Upper lobe of left lung (tissue), 6 donors: ENCODE measurements at regions not wholly inside any gene's neighbourhood (a gene's known extent, or its start where the extent isn't known, plus 50 kb on each side); places are given as distances from the start of the nearest gene placed in this dataset.

Source experiments
- ATAC-seq, 2 donors: fragments of 200-7000 bp; cut with Tn5 transposase; one replicate each; pipeline ENCODE4 v1.9.1; 2022; ENCODE audit warnings: mild to moderate bottlenecking in 2 of 2, moderate library complexity in 2 of 2; ENCODE audit not compliant: low FRiP score in 2 of 2
- DNase-seq, 2 donors: peaks; one replicate each; pipeline ENCODE4 v3.0.0-alpha.2; 2019 to 2020
- H3K27ac ChIP-seq, 4 donors: fragments of 200-600 bp; sonication (generic); one replicate each; pipeline ENCODE4 v1.5.1; 2016 to 2019
- H3K27me3 ChIP-seq, 4 donors: fragments of 200-600 bp; sonication (generic); one replicate each; pipeline ENCODE4 v1.5.1; 2017 to 2019
- H3K36me3 ChIP-seq, 4 donors: fragments of 200-600 bp; sonication (generic); one replicate each; pipeline ENCODE4 v1.5.1; 2016 to 2019
- H3K4me1 ChIP-seq, 4 donors: fragments of 200-600 bp; sonication (generic); one replicate each; pipeline ENCODE4 v1.5.1; 2018 to 2019
- H3K4me3 ChIP-seq, 4 donors: fragments of 200-600 bp; sonication (generic); one replicate each; pipeline ENCODE4 v1.5.1; 2017 to 2019; ENCODE audit warnings: mild to moderate bottlenecking in 2 of 4, moderate library complexity in 1 of 4
- H3K9me3 ChIP-seq, 4 donors: fragments of 200-600 bp; sonication (generic); one replicate each; pipeline ENCODE4 v1.5.1; 2018 to 2019
- EP300 ChIP-seq, 4 donors: sonication (generic); formaldehyde crosslinking; IDR thresholded peaks; one replicate each; pipeline ENCODE4 v1.5.1; 2017; ENCODE audit warnings: antibody characterized with exemption in 4 of 4, control low read depth in 2 of 4
- POLR2A ChIP-seq, 4 donors: fragments of 450-650 bp; IDR thresholded peaks; one replicate each; pipeline ENCODE4 v1.5.1; 2016 to 2017; ENCODE audit warnings: antibody characterized with exemption in 4 of 4, mild to moderate bottlenecking in 2 of 4
- POLR2AphosphoS5 ChIP-seq, 2 donors: sonication (generic); formaldehyde crosslinking; IDR thresholded peaks; one replicate each; pipeline ENCODE4 v1.5.1; 2017; ENCODE audit warnings: antibody characterized with exemption in 2 of 2
- whole genome bisulfite sequencing, 2 donors: methylation state at CpG; one replicate each; pipeline ENCODE4 v1.1.5; 2017 to 2018; 5-methylcytosine and 5-hydroxymethylcytosine counted together
- small RNA-seq, 4 donors: library from RNA; depleted of rRNA; stranded (forward); fragments of <200 nt; gene quantifications; one replicate each; pipeline ENCODE3, GENCODE V24; 2016
- TF ChIP-seq, protein P1 (sequence below), 6 experiments: fragments of 450-650 bp in 4 of 6; fragments of 200-600 bp in 2 of 6; sonication (generic) in 2 of 6; IDR thresholded peaks; one replicate each; pipeline ENCODE4 v1.5.1; 2016 to 2019; ENCODE audit warnings: antibody characterized with exemption in 6 of 6
- donor health status: DM: no; HTN: no; CAD: no; lungs with moderate emphysema.
- donor health status: DM: no; HTN: yes; CAD: no; lungs with severe emphysema.

DNA sequence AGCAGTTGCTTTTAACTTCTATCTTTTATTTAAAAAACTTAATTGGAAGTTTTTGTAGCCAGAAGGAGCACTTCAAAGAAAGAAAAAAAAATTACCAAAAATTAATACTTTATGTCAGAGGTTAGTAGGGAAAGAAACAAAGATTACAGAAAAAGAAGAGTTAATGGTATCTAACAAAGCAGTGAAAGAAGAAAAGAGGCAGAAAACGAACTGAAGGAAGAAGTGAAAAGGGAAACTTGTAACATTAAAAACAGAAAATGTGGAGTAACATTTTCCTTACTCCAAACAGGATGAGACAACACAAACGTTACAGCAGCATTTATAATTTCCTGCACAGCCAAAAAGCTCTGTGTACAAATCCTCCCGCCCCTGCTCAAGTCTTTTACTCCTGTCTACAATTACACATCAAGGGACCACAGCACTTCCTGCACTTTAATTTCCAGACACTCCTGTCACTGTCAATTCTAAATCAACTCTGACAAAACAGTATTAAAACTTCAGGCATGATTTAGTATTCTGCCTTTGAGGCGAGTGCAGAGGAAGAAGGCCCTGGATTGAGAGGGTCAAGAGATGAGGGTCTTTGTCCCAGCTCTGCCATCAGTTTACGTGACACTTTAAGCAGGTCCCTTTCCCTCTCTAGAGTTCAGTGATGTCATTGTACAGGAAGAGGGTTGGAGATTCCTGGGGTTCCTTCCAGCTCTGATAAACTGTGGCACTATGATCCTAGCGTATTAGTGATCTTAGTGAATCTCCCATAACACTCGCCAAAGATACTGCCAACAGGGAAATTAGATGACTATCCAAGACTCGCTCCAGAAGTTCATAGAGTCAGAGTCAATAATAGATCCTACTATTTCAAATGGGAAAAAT, 53.2 kb upstream of the LSM14A start:
- no peak overlapping the region for H3K4me3 ChIP-seq
- WGBS, 2 donors, result 47 to 49% methylated on average over 8 of the region's 8 CpGs
- no peaks in the 10 kb centered on the region for H3K27me3 ChIP-seq
- H3K27ac ChIP-seq, result peak overlapping the region in 1 of 4 donors; percentile 17
- H3K9me3 ChIP-seq, result no peaks in the 10 kb centered on the region
- no peak for TF ChIP-seq POLR2AphosphoS5 (IDR thresholded peaks at IDR 0.05)
- TF ChIP-seq, protein P1, sequence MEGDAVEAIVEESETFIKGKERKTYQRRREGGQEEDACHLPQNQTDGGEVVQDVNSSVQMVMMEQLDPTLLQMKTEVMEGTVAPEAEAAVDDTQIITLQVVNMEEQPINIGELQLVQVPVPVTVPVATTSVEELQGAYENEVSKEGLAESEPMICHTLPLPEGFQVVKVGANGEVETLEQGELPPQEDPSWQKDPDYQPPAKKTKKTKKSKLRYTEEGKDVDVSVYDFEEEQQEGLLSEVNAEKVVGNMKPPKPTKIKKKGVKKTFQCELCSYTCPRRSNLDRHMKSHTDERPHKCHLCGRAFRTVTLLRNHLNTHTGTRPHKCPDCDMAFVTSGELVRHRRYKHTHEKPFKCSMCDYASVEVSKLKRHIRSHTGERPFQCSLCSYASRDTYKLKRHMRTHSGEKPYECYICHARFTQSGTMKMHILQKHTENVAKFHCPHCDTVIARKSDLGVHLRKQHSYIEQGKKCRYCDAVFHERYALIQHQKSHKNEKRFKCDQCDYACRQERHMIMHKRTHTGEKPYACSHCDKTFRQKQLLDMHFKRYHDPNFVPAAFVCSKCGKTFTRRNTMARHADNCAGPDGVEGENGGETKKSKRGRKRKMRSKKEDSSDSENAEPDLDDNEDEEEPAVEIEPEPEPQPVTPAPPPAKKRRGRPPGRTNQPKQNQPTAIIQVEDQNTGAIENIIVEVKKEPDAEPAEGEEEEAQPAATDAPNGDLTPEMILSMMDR (IDR thresholded peaks at IDR 0.05), result no peak
- no peak for TF ChIP-seq POLR2A (IDR thresholded peaks at IDR 0.05)
- no peak for TF ChIP-seq EP300 (IDR thresholded peaks at IDR 0.05)
- ATAC-seq (no peak), DNase-seq (no peak)
- no peaks in the 10 kb centered on the region for H3K36me3 ChIP-seq
- H3K4me1 ChIP-seq, result peaks cover 0 to 3% (median 0%) of the 10 kb centered on the region in 4 donors

DNA sequence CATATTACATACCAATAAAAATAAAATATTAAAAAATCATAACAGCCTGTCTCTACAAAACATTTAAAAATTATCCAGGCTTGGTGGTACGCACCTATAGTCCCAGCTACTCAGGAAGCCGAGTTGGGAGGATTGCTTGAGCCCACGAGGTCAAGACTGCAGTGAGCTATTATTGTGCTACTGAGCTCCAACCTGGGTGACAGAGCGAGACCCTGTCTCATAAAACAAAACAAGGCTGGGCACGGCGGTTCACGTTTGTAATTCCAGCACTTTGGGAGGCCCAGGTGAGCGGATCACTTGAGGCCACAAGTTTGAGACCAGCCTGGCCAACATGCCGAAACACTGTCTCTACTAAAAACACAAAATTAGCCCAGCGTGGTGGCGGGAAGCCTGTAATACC, 52.2 kb upstream of the LSM14A start:
- no peak overlapping the region for H3K4me3 ChIP-seq
- H3K9me3 ChIP-seq, result no peaks in the 10 kb centered on the region
- H3K27me3 ChIP-seq, result no peaks in the 10 kb centered on the region
- DNase-seq, result no peak
- no peak overlapping the region for H3K27ac ChIP-seq
- 87% methylated on average over 11 of the region's 11 CpGs for WGBS, 2 donors
- ATAC-seq, result no peak
- no peak for TF ChIP-seq POLR2AphosphoS5 (IDR thresholded peaks at IDR 0.05)
- TF ChIP-seq, protein P1 (IDR thresholded peaks at IDR 0.05), result no peak
- TF ChIP-seq EP300 (IDR thresholded peaks at IDR 0.05), result no peak
- no peak for TF ChIP-seq POLR2A (IDR thresholded peaks at IDR 0.05)
- H3K4me1 ChIP-seq, result peaks cover 0 to 3% (median 0%) of the 10 kb centered on the region in 4 donors
- H3K36me3 ChIP-seq, result no peaks in the 10 kb centered on the region

DNA sequence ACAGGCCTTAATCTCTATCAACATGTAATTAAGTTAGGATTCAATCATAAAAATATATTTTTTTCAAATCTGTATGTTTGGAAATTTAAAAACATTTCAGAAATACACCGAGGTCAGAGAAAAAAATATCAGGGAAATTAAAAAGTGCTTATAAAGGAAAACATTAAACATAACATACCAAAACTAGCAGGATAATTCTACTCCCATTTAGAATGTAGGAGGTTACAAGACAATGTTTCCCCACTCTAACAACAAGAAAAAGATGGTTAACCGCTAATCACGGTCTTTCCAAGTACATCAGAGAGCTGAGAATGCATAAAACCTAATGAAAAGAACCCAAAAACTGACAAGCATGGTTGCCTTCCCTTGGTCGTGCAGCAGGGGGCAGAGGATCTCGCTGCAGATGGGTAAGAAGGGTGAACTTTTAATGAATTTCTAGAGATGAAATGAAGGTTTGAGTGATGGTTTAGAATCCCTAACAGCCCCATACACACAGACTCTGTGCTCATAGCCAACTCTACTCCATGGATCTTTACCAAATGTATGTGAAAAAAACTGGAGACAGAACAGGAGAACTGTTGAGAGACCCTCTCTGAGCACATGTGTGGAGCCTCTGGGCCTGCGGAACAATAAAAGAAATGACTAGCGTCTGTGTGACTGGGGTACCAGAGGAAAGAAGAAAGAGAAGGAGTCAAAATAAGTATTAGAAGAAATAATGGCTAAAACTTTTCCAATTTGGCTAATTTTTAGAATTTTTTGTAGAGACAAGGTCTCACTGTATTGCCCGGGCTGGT, 51.3 kb upstream of the LSM14A start:
- Histone ChIP-seq H3K9me3 (no peaks in the 10 kb centered on the region), H3K27ac (no peak overlapping the region), H3K4me3 (no peak overlapping the region), H3K36me3 (no peaks in the 10 kb centered on the region), H3K27me3 (no peaks in the 10 kb centered on the region), H3K4me1 (peaks cover 0 to 3% (median 0%) of the 10 kb centered on the region in 4 donors)
- DNase-seq (no peak), ATAC-seq (peak in 1 of 2 donors; percentile 41)
- 71 to 76% methylated on average over 8 of the region's 8 CpGs for WGBS, 2 donors
- TF ChIP-seq, protein P1 (IDR thresholded peaks at IDR 0.05), result peak in 5 of 6 experiments; percentile 9 to 42 (median 35)
- no peak for TF ChIP-seq EP300 (IDR thresholded peaks at IDR 0.05)

Small RNA genes lying in the stretch of these regions (small RNA-seq; reads per million reads assigned to genes)
- gene RN7SL150P (0 reads per million in 4 donors), gene RPS4XP23 (0 reads per million in 4 donors)
